Glomerular endothelial cell (primary cell): ENCODE measurements at regions not wholly inside any gene's neighbourhood (a gene's known extent, or its start where the extent isn't known, plus 50 kb on each side); places are given as distances from the start of the nearest gene placed in this dataset.
"Not testable (repeated sequence)": the region's sequence is repeated elsewhere in the genome, so short reads cannot be mapped to it uniquely, and the experiment has no call there.

Experiments
- DNase-seq: peaks from one replicate; pipeline ENCODE4 v3.0.0-alpha.2; 2011; ENCODE audit warnings: low read depth, low spot score; ENCODE audit errors: extremely low read depth

- DNase-seq, result no peak
These were observed 872.9 kb downstream of the TAF11L14 start for GRCh38 chr5:18507114-18507513.

- no peak for DNase-seq
These were observed 883.6 kb downstream of the TAF11L14 start for GRCh38 chr5:18517641-18518380.

GRCh38 chr5:18523380-18523779 is 889.1 kb downstream of the TAF11L14 start:
- no peak for DNase-seq

GRCh38 chr5:18526792-18527405 is 892.6 kb downstream of the TAF11L14 start:
- no peak for DNase-seq

GRCh38 chr5:18533137-18533536 is 898.9 kb downstream of the TAF11L14 start:
- DNase-seq, result no peak

GRCh38 chr5:18534119-18534518 is 899.9 kb downstream of the TAF11L14 start:
- no peak for DNase-seq

GRCh38 chr5:18535753-18536152 is 901.5 kb downstream of the TAF11L14 start:
- not testable (repeated sequence) for DNase-seq

- no peak for DNase-seq
These were observed 910.2 kb downstream of the TAF11L14 start for GRCh38 chr5:18544421-18544820.

- no peak for DNase-seq
These were observed 912.3 kb downstream of the TAF11L14 start for GRCh38 chr5:18546591-18546990.

GRCh38 chr5:18551716-18552115 is 917.5 kb downstream of the TAF11L14 start:
- no peak for DNase-seq

GRCh38 chr5:18553269-18553668 is 919.0 kb downstream of the TAF11L14 start:
- no peak for DNase-seq

- no peak for DNase-seq
These were observed 926.3 kb downstream of the TAF11L14 start for GRCh38 chr5:18560602-18561001.

- DNase-seq, result no peak
These were observed 929.6 kb downstream of the TAF11L14 start for GRCh38 chr5:18563853-18564252.

GRCh38 chr5:18566671-18567070 is 932.4 kb downstream of the TAF11L14 start:
- DNase-seq, result no peak

- no peak for DNase-seq
These were observed 942.3 kb downstream of the TAF11L14 start for GRCh38 chr5:18576586-18576985.

GRCh38 chr5:18601185-18601584 is 966.9 kb downstream of the TAF11L14 start:
- DNase-seq, result no peak

GRCh38 chr5:18602402-18602801 is 968.1 kb downstream of the TAF11L14 start:
- DNase-seq, result no peak

- no peak for DNase-seq
These were observed 970.9 kb downstream of the TAF11L14 start for GRCh38 chr5:18605186-18605585.

- no peak for DNase-seq
These were observed 973.3 kb downstream of the TAF11L14 start for GRCh38 chr5:18607570-18607969.

- not testable (repeated sequence) for DNase-seq
These were observed 982.9 kb downstream of the TAF11L14 start for GRCh38 chr5:18617191-18617590.

- DNase-seq, result no peak
These were observed 996.3 kb downstream of the TAF11L14 start for GRCh38 chr5:18630458-18631045.
